SK-N-SH treated with all-trans-retinoic acid at 6 μM for 48 hours (cell line): ENCODE measurements at regions not wholly inside any gene's neighbourhood (a gene's known extent, or its start where the extent isn't known, plus 50 kb on each side); places are given as distances from the start of the nearest gene placed in this dataset.

ENCODE experiments used
- ATAC-seq: fragments of 200-7000 bp; cut with Tn5 transposase; 3 replicates; pipeline ENCODE4 v1.9.1; 2020; ENCODE audit warnings: mild to moderate bottlenecking, moderate library complexity
- ARNTL ChIP-seq: fragments of 450-650 bp; formaldehyde crosslinking; IDR thresholded peaks from 2 replicates; pipeline ENCODE4 v1.5.0; 2020; ENCODE audit warnings: low read depth, mild to moderate bottlenecking, moderate library complexity, borderline replicate concordance
- BACH2 ChIP-seq: fragments of 250-450 bp; sonication (Bioruptor Pico); IDR thresholded peaks from 2 replicates; pipeline ENCODE4 v1.9.0; 2021; ENCODE audit warnings: mild to moderate bottlenecking, borderline replicate concordance
- CSDC2 ChIP-seq: fragments of 250-450 bp; sonication (Bioruptor Pico); IDR thresholded peaks from 2 replicates; pipeline ENCODE4 v1.5.0; 2020; ENCODE audit warnings: mild to moderate bottlenecking, moderate library complexity
- ESRRG ChIP-seq: fragments of 250-450 bp; sonication (Bioruptor Pico); IDR thresholded peaks from 2 replicates; pipeline ENCODE4 v1.6.1; 2021; ENCODE audit warnings: mild to moderate bottlenecking
- GLIS3 ChIP-seq: fragments of 250-450 bp; sonication (Bioruptor Pico); IDR thresholded peaks from 2 replicates; pipeline ENCODE4 v1.5.0; 2020; ENCODE audit warnings: mild to moderate bottlenecking, moderate library complexity
- ISL1 ChIP-seq: fragments of 250-450 bp; sonication (Bioruptor Pico); IDR thresholded peaks from 2 replicates; pipeline ENCODE4 v2.1.2; 2022; ENCODE audit warnings: mild to moderate bottlenecking, moderate library complexity
- OSR1 ChIP-seq: fragments of 250-450 bp; sonication (Bioruptor Pico); IDR thresholded peaks from 2 replicates; pipeline ENCODE4 v1.8.0; 2022; ENCODE audit warnings: moderate library complexity, mild to moderate bottlenecking, inconsistent platforms
- PPARA ChIP-seq: fragments of 250-450 bp; sonication (Bioruptor Pico); IDR thresholded peaks from 2 replicates; pipeline ENCODE4 v1.5.0; 2020; ENCODE audit warnings: mild to moderate bottlenecking, borderline replicate concordance
- RARB ChIP-seq: fragments of 250-450 bp; sonication (Bioruptor Pico); IDR thresholded peaks from 2 replicates; pipeline ENCODE4 v1.8.0; 2021; ENCODE audit warnings: mild to moderate bottlenecking, moderate library complexity
- SNAI2 ChIP-seq: fragments of 250-450 bp; sonication (Bioruptor Pico); IDR thresholded peaks from 2 replicates; pipeline ENCODE4 v1.5.0; 2020; ENCODE audit warnings: mild to moderate bottlenecking, moderate library complexity
- TCF4 ChIP-seq: fragments of 250-450 bp; sonication (Bioruptor Pico); IDR thresholded peaks from 2 replicates; pipeline ENCODE4 v1.8.0; 2021; ENCODE audit warnings: mild to moderate bottlenecking, moderate library complexity, borderline replicate concordance
- TOX ChIP-seq: fragments of 250-450 bp; sonication (Bioruptor Pico); IDR thresholded peaks from 2 replicates; pipeline ENCODE4 v1.8.0; 2021; ENCODE audit warnings: mild to moderate bottlenecking, moderate library complexity, borderline replicate concordance
- ZC3H10 ChIP-seq: fragments of 250-450 bp; sonication (Bioruptor Pico); IDR thresholded peaks from 2 replicates; pipeline ENCODE4 v1.5.1; 2021; ENCODE audit warnings: mild to moderate bottlenecking, moderate library complexity
- ZFP3 ChIP-seq: fragments of 250-450 bp; sonication (Bioruptor Pico); IDR thresholded peaks from 2 replicates; pipeline ENCODE4 v1.5.0; 2020; ENCODE audit warnings: mild to moderate bottlenecking, moderate library complexity
- ZFP30 ChIP-seq: fragments of 450-650 bp; formaldehyde crosslinking; IDR thresholded peaks from 2 replicates; pipeline ENCODE4 v1.5.0; 2022; ENCODE audit warnings: mild to moderate bottlenecking, moderate library complexity
- ZNF565 ChIP-seq: fragments of 450-650 bp; formaldehyde crosslinking; conservative IDR thresholded peaks from 2 replicates; pipeline ENCODE4 v1.5.0; 2020; ENCODE audit warnings: low read depth, mild to moderate bottlenecking, moderate library complexity
- ZNF70 ChIP-seq: fragments of 450-650 bp; formaldehyde crosslinking; IDR thresholded peaks from 2 replicates; pipeline ENCODE4 v1.5.0; 2020; ENCODE audit warnings: mild to moderate bottlenecking, moderate library complexity
- ZNF8 ChIP-seq: fragments of 450-650 bp; formaldehyde crosslinking; IDR thresholded peaks from 2 replicates; pipeline ENCODE4 v1.5.0; 2020; ENCODE audit warnings: mild to moderate bottlenecking, moderate library complexity
- TF ChIP-seq, protein P1 (sequence below): fragments of 250-450 bp; sonication (Bioruptor Pico); IDR thresholded peaks from 2 replicates; pipeline ENCODE4 v1.5.1; 2020; ENCODE audit warnings: low read depth, mild to moderate bottlenecking, moderate library complexity
- TF ChIP-seq, protein P2 (sequence below): fragments of 250-450 bp; sonication (Bioruptor Pico); IDR thresholded peaks from 2 replicates; pipeline ENCODE4 v1.5.0; 2020; ENCODE audit warnings: mild to moderate bottlenecking, moderate library complexity
- TF ChIP-seq, protein P3 (sequence below): fragments of 250-450 bp; sonication (Bioruptor Pico); IDR thresholded peaks from 2 replicates; pipeline ENCODE4 v1.8.0; 2020; ENCODE audit warnings: mild to moderate bottlenecking, moderate library complexity, borderline replicate concordance
- TF ChIP-seq, protein P4 (sequence below): fragments of 250-450 bp; sonication (Bioruptor Pico); IDR thresholded peaks from 2 replicates; pipeline ENCODE4 v1.8.0; 2021; ENCODE audit warnings: low read depth, mild to moderate bottlenecking, moderate library complexity, borderline replicate concordance
- TF ChIP-seq, protein P5 (sequence below): fragments of 250-450 bp; sonication (Bioruptor Pico); IDR thresholded peaks from 2 replicates; pipeline ENCODE4 v1.5.1; 2021; ENCODE audit warnings: mild to moderate bottlenecking, moderate library complexity

GRCh38 chr13:105058517-105058916, 1476.9 kb downstream of the EFNB2 start:
- no peak for TF ChIP-seq GLIS3 (CRISPR knock-in tag)
- TF ChIP-seq ZNF8 (CRISPR knock-in tag) = no peak
- TF ChIP-seq SNAI2 (CRISPR knock-in tag) = no peak
- TF ChIP-seq, protein P1, sequence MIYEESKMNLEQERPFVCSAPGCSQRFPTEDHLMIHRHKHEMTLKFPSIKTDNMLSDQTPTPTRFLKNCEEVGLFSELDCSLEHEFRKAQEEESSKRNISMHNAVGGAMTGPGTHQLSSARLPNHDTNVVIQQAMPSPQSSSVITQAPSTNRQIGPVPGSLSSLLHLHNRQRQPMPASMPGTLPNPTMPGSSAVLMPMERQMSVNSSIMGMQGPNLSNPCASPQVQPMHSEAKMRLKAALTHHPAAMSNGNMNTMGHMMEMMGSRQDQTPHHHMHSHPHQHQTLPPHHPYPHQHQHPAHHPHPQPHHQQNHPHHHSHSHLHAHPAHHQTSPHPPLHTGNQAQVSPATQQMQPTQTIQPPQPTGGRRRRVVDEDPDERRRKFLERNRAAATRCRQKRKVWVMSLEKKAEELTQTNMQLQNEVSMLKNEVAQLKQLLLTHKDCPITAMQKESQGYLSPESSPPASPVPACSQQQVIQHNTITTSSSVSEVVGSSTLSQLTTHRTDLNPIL = no peak
- TF ChIP-seq, protein P2, sequence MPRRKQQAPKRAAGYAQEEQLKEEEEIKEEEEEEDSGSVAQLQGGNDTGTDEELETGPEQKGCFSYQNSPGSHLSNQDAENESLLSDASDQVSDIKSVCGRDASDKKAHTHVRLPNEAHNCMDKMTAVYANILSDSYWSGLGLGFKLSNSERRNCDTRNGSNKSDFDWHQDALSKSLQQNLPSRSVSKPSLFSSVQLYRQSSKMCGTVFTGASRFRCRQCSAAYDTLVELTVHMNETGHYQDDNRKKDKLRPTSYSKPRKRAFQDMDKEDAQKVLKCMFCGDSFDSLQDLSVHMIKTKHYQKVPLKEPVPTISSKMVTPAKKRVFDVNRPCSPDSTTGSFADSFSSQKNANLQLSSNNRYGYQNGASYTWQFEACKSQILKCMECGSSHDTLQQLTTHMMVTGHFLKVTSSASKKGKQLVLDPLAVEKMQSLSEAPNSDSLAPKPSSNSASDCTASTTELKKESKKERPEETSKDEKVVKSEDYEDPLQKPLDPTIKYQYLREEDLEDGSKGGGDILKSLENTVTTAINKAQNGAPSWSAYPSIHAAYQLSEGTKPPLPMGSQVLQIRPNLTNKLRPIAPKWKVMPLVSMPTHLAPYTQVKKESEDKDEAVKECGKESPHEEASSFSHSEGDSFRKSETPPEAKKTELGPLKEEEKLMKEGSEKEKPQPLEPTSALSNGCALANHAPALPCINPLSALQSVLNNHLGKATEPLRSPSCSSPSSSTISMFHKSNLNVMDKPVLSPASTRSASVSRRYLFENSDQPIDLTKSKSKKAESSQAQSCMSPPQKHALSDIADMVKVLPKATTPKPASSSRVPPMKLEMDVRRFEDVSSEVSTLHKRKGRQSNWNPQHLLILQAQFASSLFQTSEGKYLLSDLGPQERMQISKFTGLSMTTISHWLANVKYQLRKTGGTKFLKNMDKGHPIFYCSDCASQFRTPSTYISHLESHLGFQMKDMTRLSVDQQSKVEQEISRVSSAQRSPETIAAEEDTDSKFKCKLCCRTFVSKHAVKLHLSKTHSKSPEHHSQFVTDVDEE (CRISPR knock-in tag) = no peak
- TF ChIP-seq ZNF565 (CRISPR knock-in tag) = no peak
- TF ChIP-seq RARB (CRISPR knock-in tag) = no peak
- TF ChIP-seq PPARA (CRISPR knock-in tag) = no peak
- no peak for TF ChIP-seq TCF4
- TF ChIP-seq, protein P3, sequence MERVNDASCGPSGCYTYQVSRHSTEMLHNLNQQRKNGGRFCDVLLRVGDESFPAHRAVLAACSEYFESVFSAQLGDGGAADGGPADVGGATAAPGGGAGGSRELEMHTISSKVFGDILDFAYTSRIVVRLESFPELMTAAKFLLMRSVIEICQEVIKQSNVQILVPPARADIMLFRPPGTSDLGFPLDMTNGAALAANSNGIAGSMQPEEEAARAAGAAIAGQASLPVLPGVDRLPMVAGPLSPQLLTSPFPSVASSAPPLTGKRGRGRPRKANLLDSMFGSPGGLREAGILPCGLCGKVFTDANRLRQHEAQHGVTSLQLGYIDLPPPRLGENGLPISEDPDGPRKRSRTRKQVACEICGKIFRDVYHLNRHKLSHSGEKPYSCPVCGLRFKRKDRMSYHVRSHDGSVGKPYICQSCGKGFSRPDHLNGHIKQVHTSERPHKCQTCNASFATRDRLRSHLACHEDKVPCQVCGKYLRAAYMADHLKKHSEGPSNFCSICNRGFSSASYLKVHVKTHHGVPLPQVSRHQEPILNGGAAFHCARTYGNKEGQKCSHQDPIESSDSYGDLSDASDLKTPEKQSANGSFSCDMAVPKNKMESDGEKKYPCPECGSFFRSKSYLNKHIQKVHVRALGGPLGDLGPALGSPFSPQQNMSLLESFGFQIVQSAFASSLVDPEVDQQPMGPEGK (CRISPR knock-in tag) = no peak
- TF ChIP-seq ZNF70 (CRISPR knock-in tag) = no peak
- no peak for TF ChIP-seq BACH2
- TF ChIP-seq ZFP30 = no peak
- no peak for TF ChIP-seq ISL1 (CRISPR knock-in tag)
- no peak for TF ChIP-seq ZC3H10
- no peak for TF ChIP-seq ZFP3
- no peak for TF ChIP-seq OSR1
- TF ChIP-seq, all 23 proteins: peak for 0
- ATAC-seq = no peak

DNA sequence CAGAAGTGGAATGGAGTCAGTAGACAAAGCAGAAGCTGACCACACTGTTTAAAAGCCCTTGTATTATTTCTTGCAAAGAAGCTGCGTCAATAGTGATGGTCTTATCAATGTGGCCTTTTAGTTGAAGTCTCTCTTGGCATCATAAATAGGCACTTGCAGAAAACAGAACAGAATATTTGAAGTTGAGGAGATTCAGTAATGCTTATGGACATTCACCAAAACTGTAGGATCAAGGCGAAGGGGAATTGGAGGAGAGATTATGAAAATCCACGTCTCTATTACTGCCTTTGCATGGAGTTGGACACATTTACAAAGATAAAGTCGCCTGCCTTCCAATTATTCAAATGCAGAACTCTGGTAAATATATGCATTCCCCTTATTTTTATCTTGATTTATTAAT, 1482.8 kb downstream of the EFNB2 start:
- no peak for ATAC-seq
- TF ChIP-seq TOX (no peak), ZNF565 (CRISPR knock-in tag) (no peak), CSDC2 (CRISPR knock-in tag) (no peak), ZFP3 (no peak), OSR1 (no peak), GLIS3 (CRISPR knock-in tag) (no peak), ISL1 (CRISPR knock-in tag) (no peak), BACH2 (no peak), ZNF8 (CRISPR knock-in tag) (no peak), TCF4 (no peak), ARNTL (CRISPR knock-in tag) (no peak), SNAI2 (CRISPR knock-in tag) (no peak), RARB (CRISPR knock-in tag) (no peak), ESRRG (CRISPR knock-in tag) (no peak), PPARA (CRISPR knock-in tag) (no peak)
- TF ChIP-seq, protein P3 (CRISPR knock-in tag) = no peak
- TF ChIP-seq, protein P4, sequence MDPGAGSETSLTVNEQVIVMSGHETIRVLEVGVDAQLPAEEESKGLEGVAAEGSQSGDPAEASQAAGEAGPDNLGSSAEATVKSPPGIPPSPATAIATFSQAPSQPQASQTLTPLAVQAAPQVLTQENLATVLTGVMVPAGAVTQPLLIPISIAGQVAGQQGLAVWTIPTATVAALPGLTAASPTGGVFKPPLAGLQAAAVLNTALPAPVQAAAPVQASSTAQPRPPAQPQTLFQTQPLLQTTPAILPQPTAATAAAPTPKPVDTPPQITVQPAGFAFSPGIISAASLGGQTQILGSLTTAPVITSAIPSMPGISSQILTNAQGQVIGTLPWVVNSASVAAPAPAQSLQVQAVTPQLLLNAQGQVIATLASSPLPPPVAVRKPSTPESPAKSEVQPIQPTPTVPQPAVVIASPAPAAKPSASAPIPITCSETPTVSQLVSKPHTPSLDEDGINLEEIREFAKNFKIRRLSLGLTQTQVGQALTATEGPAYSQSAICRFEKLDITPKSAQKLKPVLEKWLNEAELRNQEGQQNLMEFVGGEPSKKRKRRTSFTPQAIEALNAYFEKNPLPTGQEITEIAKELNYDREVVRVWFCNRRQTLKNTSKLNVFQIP (CRISPR knock-in tag) = no peak
- TF ChIP-seq, protein P5, sequence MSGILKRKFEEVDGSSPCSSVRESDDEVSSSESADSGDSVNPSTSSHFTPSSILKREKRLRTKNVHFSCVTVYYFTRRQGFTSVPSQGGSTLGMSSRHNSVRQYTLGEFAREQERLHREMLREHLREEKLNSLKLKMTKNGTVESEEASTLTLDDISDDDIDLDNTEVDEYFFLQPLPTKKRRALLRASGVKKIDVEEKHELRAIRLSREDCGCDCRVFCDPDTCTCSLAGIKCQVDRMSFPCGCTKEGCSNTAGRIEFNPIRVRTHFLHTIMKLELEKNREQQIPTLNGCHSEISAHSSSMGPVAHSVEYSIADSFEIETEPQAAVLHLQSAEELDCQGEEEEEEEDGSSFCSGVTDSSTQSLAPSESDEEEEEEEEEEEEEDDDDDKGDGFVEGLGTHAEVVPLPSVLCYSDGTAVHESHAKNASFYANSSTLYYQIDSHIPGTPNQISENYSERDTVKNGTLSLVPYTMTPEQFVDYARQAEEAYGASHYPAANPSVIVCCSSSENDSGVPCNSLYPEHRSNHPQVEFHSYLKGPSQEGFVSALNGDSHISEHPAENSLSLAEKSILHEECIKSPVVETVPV (CRISPR knock-in tag) = no peak
